ENCODE measurements at regions not wholly inside any gene's neighbourhood (a gene's known extent, or its start where the extent isn't known, plus 50 kb on each side); places are given as distances from the start of the nearest gene placed in this dataset.
"Not testable (repeated sequence)": the region's sequence is repeated elsewhere in the genome, so short reads cannot be mapped to it uniquely, and the experiment has no call there.

GRCh38 chr21:35507181-35507759 lies 458.2 kb upstream of the RUNX1 start:
- no peak for DNase-seq (ENCODE audit: low spot score)
- intact Hi-C loops (cut with DNase I), result loop anchor here (10.0 kb wide), 1 partner anchor 622 kb away; no protein-coding TSS in a partner anchor

GRCh38 chr21:35506771-35507170 lies 457.7 kb upstream of the RUNX1 start:
- DNase-seq (ENCODE audit: low spot score), result no peak
- intact Hi-C loops (cut with DNase I), result loop anchor here (10.0 kb wide), 1 partner anchor 622 kb away; no protein-coding TSS in a partner anchor

- DNase-seq (ENCODE audit: low spot score), result no peak
- intact Hi-C loops (cut with DNase I), result loop anchor here (10.0 kb wide), 1 partner anchor 622 kb away; no protein-coding TSS in a partner anchor
These were observed 457.2 kb upstream of the RUNX1 start for GRCh38 chr21:35506352-35506751.

GRCh38 chr21:35504951-35505466 lies 455.9 kb upstream of the RUNX1 start:
- intact Hi-C loops (cut with DNase I), result loop anchor here (10.0 kb wide), 1 partner anchor 620 kb away; no protein-coding TSS in a partner anchor
- no peak for DNase-seq (ENCODE audit: low spot score)

- intact Hi-C loops (cut with DNase I), result loop anchor here (10.0 kb wide), 1 partner anchor 619 kb away; no protein-coding TSS in a partner anchor
- no peak for DNase-seq (ENCODE audit: low spot score)
These were observed 455.2 kb upstream of the RUNX1 start for GRCh38 chr21:35504277-35504676.

- intact Hi-C loops (cut with DNase I), result loop anchor here (10.0 kb wide), 1 partner anchor 619 kb away; no protein-coding TSS in a partner anchor
- DNase-seq (ENCODE audit: low spot score), result no peak
These were observed 454.6 kb upstream of the RUNX1 start for GRCh38 chr21:35503671-35504070.

- intact Hi-C loops (cut with DNase I), result loop anchor here (10.0 kb wide), 1 partner anchor 618 kb away; no protein-coding TSS in a partner anchor
- no peak for DNase-seq (ENCODE audit: low spot score)
These were observed 453.7 kb upstream of the RUNX1 start for GRCh38 chr21:35502821-35503220.

GRCh38 chr21:35497522-35497921 lies 448.4 kb upstream of the RUNX1 start:
- intact Hi-C loops (cut with DNase I); DNase-seq (ENCODE audit: low spot score): not testable (repeated sequence)

GRCh38 chr21:35491920-35492678 lies 443.0 kb upstream of the RUNX1 start:
- no peak for DNase-seq (ENCODE audit: low spot score)
- intact Hi-C loops (cut with DNase I), result no loop called here

GRCh38 chr21:35491114-35491513 lies 442.0 kb upstream of the RUNX1 start:
- DNase-seq (ENCODE audit: low spot score), result no peak

GRCh38 chr21:35489389-35489980 lies 440.4 kb upstream of the RUNX1 start:
- intact Hi-C loops (cut with DNase I), result no loop called here

More at GRCh38 chr21:35491114-35491513, 442.0 kb upstream of the RUNX1 start:
- intact Hi-C loops (cut with DNase I), result no loop called here

GRCh38 chr21:35488946-35489345 lies 439.8 kb upstream of the RUNX1 start:
- no peak for DNase-seq (ENCODE audit: low spot score)
- intact Hi-C loops (cut with DNase I), result no loop called here

More at GRCh38 chr21:35489389-35489980, 440.4 kb upstream of the RUNX1 start:
- DNase-seq (ENCODE audit: low spot score), result no peak

GRCh38 chr21:35485364-35485763 lies 436.3 kb upstream of the RUNX1 start:
- DNase-seq (ENCODE audit: low spot score), result no peak

GRCh38 chr21:35484851-35485250 lies 435.7 kb upstream of the RUNX1 start:
- no peak for DNase-seq (ENCODE audit: low spot score)
- intact Hi-C loops (cut with DNase I), result no loop called here

More at GRCh38 chr21:35485364-35485763, 436.3 kb upstream of the RUNX1 start:
- intact Hi-C loops (cut with DNase I), result no loop called here

- intact Hi-C loops (cut with DNase I), result no loop called here
- DNase-seq (ENCODE audit: low spot score), result no peak
These were observed 434.9 kb upstream of the RUNX1 start for GRCh38 chr21:35484032-35484431.

GRCh38 chr21:35482933-35483662 lies 434.0 kb upstream of the RUNX1 start:
- DNase-seq (ENCODE audit: low spot score), result no peak
- intact Hi-C loops (cut with DNase I), result no loop called here

GRCh38 chr21:35482096-35482495 lies 433.0 kb upstream of the RUNX1 start:
- no peak for DNase-seq (ENCODE audit: low spot score)
- intact Hi-C loops (cut with DNase I), result no loop called here

- no peak for DNase-seq (ENCODE audit: low spot score)
- intact Hi-C loops (cut with DNase I), result no loop called here
These were observed 431.9 kb upstream of the RUNX1 start for GRCh38 chr21:35481005-35481404.

GRCh38 chr21:35479529-35479928 lies 430.4 kb upstream of the RUNX1 start:
- no peak for DNase-seq (ENCODE audit: low spot score)
- intact Hi-C loops (cut with DNase I), result no loop called here

All from cardiac septum (tissue), 1 donor.